Activated CD8-positive, alpha-beta T cell treated with anti-CD3 and anti-CD28 coated beads, Interleukin-2, amount 10 ng/mL, durations not matched to agents 7 days and 5 days (primary cell): ENCODE measurements at regions not wholly inside any gene's neighbourhood (a gene's known extent, or its start where the extent isn't known, plus 50 kb on each side); places are given as distances from the start of the nearest gene placed in this dataset.

Experiments
- ATAC-seq: fragments of 150-1000 bp; cut with Tn5 transposase; one replicate; pipeline ENCODE4 v1.10.0; 2021; ENCODE audit warnings: moderate library complexity
- CTCF ChIA-PET: fragments of 350-600 bp; sonication (Branson Sonifier 250); formaldehyde crosslinking; loops from one replicate; lab custom pipeline; 2021; ENCODE audit warnings: antibody characterized with exemption; lab: Charles Lee
- POLR2A ChIA-PET: fragments of 350-600 bp; sonication (Branson Sonifier 250); formaldehyde crosslinking; loops from one replicate; lab custom pipeline; 2021; ENCODE audit warnings: antibody characterized with exemption; lab: Charles Lee
- DNase-seq: peaks from one replicate; pipeline ENCODE4 v3.0.0-alpha.2; 2020
- H3K27ac Mint-ChIP-seq: one replicate; pipeline ENCODE4 v1.8.0; 2021; ENCODE audit warnings: mild to moderate bottlenecking, mixed read lengths
- H3K27me3 Mint-ChIP-seq: one replicate; pipeline ENCODE4 v1.8.0; 2021; ENCODE audit warnings: low read depth, mixed read lengths
- H3K36me3 Mint-ChIP-seq: one replicate; pipeline ENCODE4 v1.8.0; 2021; ENCODE audit warnings: low read depth, mixed read lengths
- H3K4me1 Mint-ChIP-seq: one replicate; pipeline ENCODE4 v1.8.0; 2021; ENCODE audit warnings: low read depth, mixed read lengths
- H3K4me3 Mint-ChIP-seq: one replicate; pipeline ENCODE4 v1.8.0; 2021; ENCODE audit warnings: mild to moderate bottlenecking, mixed read lengths
- H3K9me3 Mint-ChIP-seq: one replicate; pipeline ENCODE4 v1.8.0; 2022; ENCODE audit warnings: mixed read lengths; ENCODE audit not compliant: insufficient read depth

DNA sequence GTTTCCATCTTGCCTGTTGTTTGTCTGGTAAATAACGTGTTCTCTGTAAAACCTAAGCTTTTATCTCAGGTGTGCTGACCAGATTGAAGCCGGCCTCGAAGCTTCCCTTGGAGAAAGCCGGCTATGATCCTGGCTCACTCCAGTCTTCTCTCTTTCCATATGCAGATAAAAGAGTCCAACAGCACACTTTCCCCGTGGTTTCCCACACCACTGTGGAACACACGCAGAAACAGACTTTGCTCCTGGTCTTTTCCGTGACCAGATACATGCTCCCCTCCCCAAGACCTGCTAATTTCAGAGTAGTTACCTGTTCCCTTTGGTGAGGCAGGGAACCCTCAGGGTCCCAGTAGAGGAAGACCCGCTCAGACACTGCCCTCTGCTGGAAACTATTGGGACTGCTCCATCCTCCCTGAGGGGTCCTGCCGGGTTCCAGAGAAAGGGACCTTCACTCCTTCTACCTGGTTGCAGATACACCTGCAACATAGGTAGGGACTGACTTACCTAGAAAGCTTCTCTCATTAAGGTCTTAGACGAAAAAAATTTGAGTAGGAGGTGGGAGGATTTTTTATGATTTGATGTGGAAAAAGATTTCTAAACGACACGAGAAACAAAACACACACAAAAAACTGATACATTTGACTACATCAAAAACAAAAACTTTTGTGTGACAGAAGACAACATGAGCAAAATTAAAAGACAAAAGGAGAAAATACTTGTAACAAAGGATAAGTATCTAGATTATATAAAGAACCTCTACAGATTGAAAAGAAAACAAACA, 415.4 kb upstream of the CCDC196 start:
- CTCF ChIA-PET = interaction anchor here (0.6 to 5.4 kb wide), 28 partner anchors 8 to 907 kb away, joined by 3 to 55 read pairs (median 4); no protein-coding TSS in a partner anchor

GRCh38 chr14:66072190-66073084, 413.7 kb upstream of the CCDC196 start:
- DNase-seq (no peak), ATAC-seq (no peak)
- Mint-ChIP-seq H3K36me3 (no peaks in the 10 kb centered on the region), H3K4me1 (peaks cover 13% of the 10 kb centered on the region), H3K9me3 (no peaks in the 10 kb centered on the region), H3K27me3 (peaks cover 11% of the 10 kb centered on the region), H3K4me3 (no peak overlapping the region), H3K27ac (no peak overlapping the region)
- ChIA-PET CTCF (interaction anchor here (1.0 to 5.4 kb wide), 11 partner anchors 13 to 912 kb away, joined by 3 to 55 read pairs (median 4); no protein-coding TSS in a partner anchor), POLR2A (interaction anchor here (0.5 kb wide), 1 partner anchor 21 kb away, joined by 3 read pairs; no protein-coding TSS in a partner anchor)

More for the DNA sequence above, 415.4 kb upstream of the CCDC196 start:
- Mint-ChIP-seq H3K9me3 (no peaks in the 10 kb centered on the region), H3K4me1 (peaks cover 13% of the 10 kb centered on the region), H3K27me3 (peaks cover 6% of the 10 kb centered on the region), H3K4me3 (no peak overlapping the region), H3K27ac (no peak overlapping the region), H3K36me3 (no peaks in the 10 kb centered on the region)
- POLR2A ChIA-PET = interaction anchor here (1.2 to 1.7 kb wide), 2 partner anchors 143 to 657 kb away, joined by 3 read pairs; no protein-coding TSS in a partner anchor
- ATAC-seq = peak; percentile 77
- peak; percentile 82 for DNase-seq

GRCh38 chr14:66074537-66074936, 411.6 kb upstream of the CCDC196 start:
- Mint-ChIP-seq H3K27me3 (peaks cover 9% of the 10 kb centered on the region), H3K27ac (no peak overlapping the region), H3K9me3 (no peaks in the 10 kb centered on the region), H3K4me3 (no peak overlapping the region), H3K36me3 (no peaks in the 10 kb centered on the region), H3K4me1 (peaks cover 11% of the 10 kb centered on the region)
- no peak for DNase-seq
- ChIA-PET CTCF (no interaction called here), POLR2A (interaction anchor here (1.3 kb wide), 1 partner anchor 318 kb away, joined by 3 read pairs; no protein-coding TSS in a partner anchor)
- ATAC-seq = no peak

GRCh38 chr14:66076176-66076575, 410.0 kb upstream of the CCDC196 start:
- no peak overlapping the region for H3K27ac Mint-ChIP-seq
- ChIA-PET POLR2A (no interaction called here), CTCF (no interaction called here)
- DNase-seq (no peak), ATAC-seq (no peak)
- no peak overlapping the region for H3K4me3 Mint-ChIP-seq
- peaks cover 12% of the 10 kb centered on the region for H3K27me3 Mint-ChIP-seq
- no peaks in the 10 kb centered on the region for H3K36me3 Mint-ChIP-seq
- no peaks in the 10 kb centered on the region for H3K9me3 Mint-ChIP-seq
- H3K4me1 Mint-ChIP-seq = no peaks in the 10 kb centered on the region

DNA sequence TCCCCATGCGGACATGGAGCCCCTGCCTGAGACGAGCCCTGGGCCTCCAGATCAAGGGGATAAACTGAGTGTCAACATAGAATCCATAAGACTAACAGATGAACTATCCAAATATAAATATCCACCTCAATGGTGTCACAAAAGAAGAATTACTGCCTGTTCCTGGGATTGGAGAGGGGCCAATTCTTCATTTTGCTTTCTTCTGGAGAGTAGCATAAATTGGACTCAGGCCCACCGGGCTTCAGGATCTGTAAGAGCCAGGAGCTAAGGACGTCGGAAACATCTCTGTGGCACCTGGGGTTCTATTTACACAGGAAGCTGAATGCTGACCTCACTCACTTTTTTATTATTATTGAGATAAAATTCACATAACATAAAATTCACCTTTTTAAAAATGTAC, 408.2 kb upstream of the CCDC196 start:
- ChIA-PET POLR2A (no interaction called here), CTCF (interaction anchor here (1.2 kb wide), 1 partner anchor 7 kb away, joined by 5 read pairs; no protein-coding TSS in a partner anchor)
- Mint-ChIP-seq H3K4me3 (no peak overlapping the region), H3K36me3 (no peaks in the 10 kb centered on the region), H3K9me3 (no peaks in the 10 kb centered on the region), H3K27me3 (peaks cover 16% of the 10 kb centered on the region), H3K4me1 (no peaks in the 10 kb centered on the region), H3K27ac (no peak overlapping the region)
- no peak for DNase-seq
- no peak for ATAC-seq

DNA sequence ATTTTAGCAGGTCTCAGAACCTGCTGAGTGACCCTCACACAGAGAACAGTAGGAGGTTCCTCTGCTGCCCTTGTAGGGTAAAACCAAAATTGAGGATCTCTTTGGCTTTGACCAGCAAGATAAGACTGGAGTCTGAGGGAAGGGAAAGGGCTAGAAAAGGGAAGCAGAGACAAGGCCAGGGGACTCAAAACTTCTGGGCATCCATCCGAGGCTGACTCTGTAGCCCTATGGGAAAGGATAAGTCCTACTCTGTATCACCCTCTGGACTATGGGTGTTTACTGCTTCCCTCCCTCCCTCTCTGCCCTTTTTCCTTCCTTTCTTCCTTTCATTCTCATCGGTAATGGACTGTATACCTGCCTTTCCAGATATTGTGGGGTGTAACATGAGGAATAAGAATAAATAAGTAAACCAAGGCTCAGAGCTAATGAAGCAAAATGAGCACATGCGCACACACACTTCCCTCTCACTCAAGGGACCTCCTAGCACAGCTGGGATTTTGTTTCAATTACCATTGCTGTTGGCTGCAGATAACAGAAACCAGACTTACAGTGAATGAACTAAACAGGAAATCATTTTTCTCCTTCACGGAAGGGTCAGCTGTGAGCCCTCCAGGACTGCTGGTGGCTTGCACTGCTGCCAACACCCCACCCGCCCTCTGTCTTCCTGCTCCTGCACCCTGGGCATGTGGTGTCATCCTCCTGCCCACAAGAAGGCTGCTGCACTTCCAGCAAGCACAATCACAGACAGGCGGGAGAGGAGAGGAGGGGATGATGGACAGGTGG, 404.4 kb upstream of the CCDC196 start:
- Mint-ChIP-seq H3K9me3 (no peaks in the 10 kb centered on the region), H3K4me3 (no peak overlapping the region), H3K27me3 (peaks cover 26% of the 10 kb centered on the region), H3K36me3 (no peaks in the 10 kb centered on the region), H3K4me1 (no peaks in the 10 kb centered on the region), H3K27ac (no peak overlapping the region)
- DNase-seq (no peak), ATAC-seq (no peak)
- CTCF ChIA-PET = no interaction called here
- POLR2A ChIA-PET = no interaction called here

DNA sequence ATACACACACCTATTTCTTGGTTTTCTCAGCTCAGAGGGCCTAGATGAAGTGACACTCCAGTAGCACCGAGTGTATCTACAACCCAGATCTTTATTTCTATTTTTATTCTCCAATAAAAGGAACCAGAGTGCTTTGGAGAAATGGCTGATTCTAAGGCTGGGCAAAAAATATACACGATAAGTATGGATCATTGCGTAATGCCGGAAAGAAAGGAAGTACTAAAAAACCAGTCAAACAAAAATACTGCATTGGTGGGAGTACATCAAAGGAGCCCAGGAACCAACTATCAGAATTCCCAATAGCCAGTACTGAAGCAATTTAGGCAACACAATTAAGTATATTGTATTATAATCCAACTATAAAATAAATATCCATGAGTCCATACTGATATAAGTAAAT, 400.9 kb upstream of the CCDC196 start:
- DNase-seq = no peak
- ChIA-PET POLR2A (interaction anchor here (0.7 kb wide), 1 partner anchor 88 kb away, joined by 3 read pairs; no protein-coding TSS in a partner anchor), CTCF (no interaction called here)
- no peaks in the 10 kb centered on the region for H3K4me1 Mint-ChIP-seq
- no peaks in the 10 kb centered on the region for H3K9me3 Mint-ChIP-seq
- peaks cover 21% of the 10 kb centered on the region for H3K27me3 Mint-ChIP-seq
- H3K4me3 Mint-ChIP-seq = no peak overlapping the region
- no peak for ATAC-seq
- no peaks in the 10 kb centered on the region for H3K36me3 Mint-ChIP-seq
- H3K27ac Mint-ChIP-seq = no peak overlapping the region

DNA sequence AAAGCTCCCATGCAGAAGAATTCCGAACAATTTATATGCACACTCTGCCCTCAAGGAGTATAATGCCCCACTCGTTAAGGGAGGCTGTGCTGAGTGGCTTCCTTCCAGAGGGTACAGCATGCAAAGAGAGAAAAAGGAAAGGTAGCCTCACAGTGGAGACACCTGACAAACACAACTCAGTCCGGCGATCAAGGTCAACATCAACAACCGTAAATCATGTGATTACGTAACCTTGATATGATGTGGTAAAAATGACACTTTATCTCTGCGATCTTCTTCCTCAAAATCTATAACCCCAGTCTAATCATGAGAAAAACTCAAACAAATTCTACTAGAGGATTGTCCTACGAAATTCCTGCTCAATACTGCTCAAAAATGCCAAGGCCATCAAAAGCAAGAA, 400.5 kb upstream of the CCDC196 start:
- no peaks in the 10 kb centered on the region for H3K9me3 Mint-ChIP-seq
- ATAC-seq = no peak
- peaks cover 17% of the 10 kb centered on the region for H3K27me3 Mint-ChIP-seq
- H3K27ac Mint-ChIP-seq = no peak overlapping the region
- no peaks in the 10 kb centered on the region for H3K36me3 Mint-ChIP-seq
- H3K4me1 Mint-ChIP-seq = no peaks in the 10 kb centered on the region
- ChIA-PET POLR2A (no interaction called here), CTCF (no interaction called here)
- no peak overlapping the region for H3K4me3 Mint-ChIP-seq
- DNase-seq = no peak

GRCh38 chr14:66087231-66087630, 398.9 kb upstream of the CCDC196 start:
- CTCF ChIA-PET = interaction anchor here (1.7 kb wide), 1 partner anchor 15 kb away, joined by 4 read pairs; no protein-coding TSS in a partner anchor
- POLR2A ChIA-PET = no interaction called here

DNA sequence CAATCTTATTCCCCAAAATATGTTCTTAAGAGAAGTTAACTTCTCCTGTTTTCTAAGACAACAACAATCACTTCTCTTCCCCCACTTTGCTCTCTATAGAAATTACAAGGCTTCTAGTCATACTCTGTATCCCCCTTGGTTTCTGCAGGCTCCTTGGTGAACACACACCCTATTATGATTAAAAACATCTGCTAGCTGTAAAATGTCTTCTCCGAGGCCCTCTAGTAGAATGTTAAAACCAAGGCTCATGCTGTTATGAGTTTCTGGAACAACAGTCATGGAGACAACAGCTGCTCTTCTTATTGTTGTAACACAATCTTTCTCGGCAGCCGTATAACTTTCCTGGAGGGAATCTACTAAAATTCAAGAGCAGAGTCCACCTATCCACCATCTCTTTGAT, 397.5 kb upstream of the CCDC196 start:
- H3K27ac Mint-ChIP-seq = no peak overlapping the region

More at GRCh38 chr14:66087231-66087630, 398.9 kb upstream of the CCDC196 start:
- Mint-ChIP-seq H3K27me3 (peaks cover 13% of the 10 kb centered on the region), H3K27ac (no peak overlapping the region), H3K9me3 (no peaks in the 10 kb centered on the region), H3K4me1 (no peaks in the 10 kb centered on the region), H3K36me3 (no peaks in the 10 kb centered on the region), H3K4me3 (no peak overlapping the region)
- no peak for DNase-seq
- no peak for ATAC-seq

GRCh38 chr14:66092206-66092605, 394.0 kb upstream of the CCDC196 start:
- peaks cover 15% of the 10 kb centered on the region for H3K27me3 Mint-ChIP-seq
- DNase-seq = no peak
- POLR2A ChIA-PET = no interaction called here
- ATAC-seq = no peak
- no peaks in the 10 kb centered on the region for H3K4me1 Mint-ChIP-seq
- H3K9me3 Mint-ChIP-seq = no peaks in the 10 kb centered on the region
- no peak overlapping the region for H3K4me3 Mint-ChIP-seq
- no peak overlapping the region for H3K27ac Mint-ChIP-seq
- H3K36me3 Mint-ChIP-seq = no peaks in the 10 kb centered on the region
- CTCF ChIA-PET = no interaction called here

More for the DNA sequence above, 397.5 kb upstream of the CCDC196 start:
- ChIA-PET POLR2A (no interaction called here), CTCF (interaction anchor here (0.6 kb wide), 1 partner anchor 288 kb away, joined by 3 read pairs; no protein-coding TSS in a partner anchor)
- Mint-ChIP-seq H3K4me1 (no peaks in the 10 kb centered on the region), H3K27me3 (peaks cover 9% of the 10 kb centered on the region), H3K9me3 (no peaks in the 10 kb centered on the region), H3K36me3 (no peaks in the 10 kb centered on the region), H3K4me3 (no peak overlapping the region)
- ATAC-seq (no peak), DNase-seq (no peak)
